Hippocampal formation (tissue), 2 donors: ENCODE measurements at regions not wholly inside any gene's neighbourhood (a gene's known extent, or its start where the extent isn't known, plus 50 kb on each side); places are given as distances from the start of the nearest gene placed in this dataset.
A peak's percentile ranks its signal among the peaks of the same experiment; 100 is the strongest.

Experiments
- DNase-seq, 2 donors: peaks; one replicate each; lab custom pipeline; 2025; lab: John Stamatoyannopoulos, UW

GRCh38 chr7:25314731-25315267, 86.5 kb upstream of the NPVF start:
- DNase-seq, result no peak

- no peak for DNase-seq
These were observed 88.1 kb upstream of the NPVF start for GRCh38 chr7:25316366-25316765.

- DNase-seq, result no peak
These were observed 89.8 kb upstream of the NPVF start for GRCh38 chr7:25318047-25318446.

GRCh38 chr7:25319707-25320106, 91.4 kb upstream of the NPVF start:
- no peak for DNase-seq

- DNase-seq, result no peak
These were observed 92.5 kb upstream of the NPVF start for GRCh38 chr7:25320791-25321190.

GRCh38 chr7:25321424-25321823, 93.1 kb upstream of the NPVF start:
- DNase-seq, result no peak

- DNase-seq, result no peak
These were observed 94.2 kb upstream of the NPVF start for GRCh38 chr7:25322473-25322872.

GRCh38 chr7:25325186-25325757, 97.0 kb upstream of the NPVF start:
- DNase-seq, result no peak

- no peak for DNase-seq
These were observed 98.3 kb upstream of the NPVF start for GRCh38 chr7:25326501-25327156.

GRCh38 chr7:25329815-25330214, 101.5 kb upstream of the NPVF start:
- no peak for DNase-seq

GRCh38 chr7:25333296-25333928, 105.1 kb upstream of the NPVF start:
- DNase-seq, result no peak

- no peak for DNase-seq
These were observed 119.2 kb upstream of the NPVF start for GRCh38 chr7:25347360-25348066.

GRCh38 chr7:25348104-25348503, 119.8 kb upstream of the NPVF start:
- DNase-seq, result no peak

GRCh38 chr7:25349283-25350017, 121.2 kb upstream of the NPVF start:
- no peak for DNase-seq

GRCh38 chr7:25350041-25350440, 121.8 kb upstream of the NPVF start:
- no peak for DNase-seq

- DNase-seq, result no peak
These were observed 123.5 kb upstream of the NPVF start for GRCh38 chr7:25351761-25352160.

GRCh38 chr7:25353196-25353595, 124.9 kb upstream of the NPVF start:
- DNase-seq, result no peak

- DNase-seq, result no peak
These were observed 125.4 kb upstream of the NPVF start for GRCh38 chr7:25353732-25354131.

GRCh38 chr7:25356534-25357151, 128.4 kb upstream of the NPVF start:
- no peak for DNase-seq

- DNase-seq, result no peak
These were observed 130.6 kb upstream of the NPVF start for GRCh38 chr7:25358926-25359325.

GRCh38 chr7:25359471-25360059, 131.3 kb upstream of the NPVF start:
- peak in 1 of 2 donors; percentile 73 for DNase-seq
